GM21619 (cell line): ENCODE measurements at regions not wholly inside any gene's neighbourhood (a gene's known extent, or its start where the extent isn't known, plus 50 kb on each side); places are given as distances from the start of the nearest gene placed in this dataset.
"Not testable (repeated sequence)": the region's sequence is repeated elsewhere in the genome, so short reads cannot be mapped to it uniquely, and the experiment has no call there.

Source experiments
- ATAC-seq: cut with Tn5 transposase; IDR thresholded peaks from one replicate; pipeline ENCODE4 v1.9.1; 2021; ENCODE audit not compliant: unreplicated experiment

DNA sequence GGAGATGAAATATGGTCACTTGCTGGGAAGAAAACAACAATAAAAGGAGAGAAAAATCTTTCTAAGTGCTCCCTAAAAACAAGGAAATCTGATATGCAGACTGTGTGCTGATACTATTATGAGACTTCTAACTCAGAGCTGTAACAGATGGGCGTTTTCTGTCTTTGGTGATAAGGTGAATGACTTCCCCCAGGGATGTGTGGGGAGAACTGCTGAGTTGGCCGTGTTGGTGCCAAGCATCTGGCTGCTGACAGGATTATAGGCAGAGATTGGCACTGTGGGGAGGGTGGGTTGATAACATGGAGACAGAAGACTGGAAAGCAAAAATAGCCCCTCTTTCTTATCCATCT is 438.5 kb upstream of the PLXNA2 start:
- no peak for ATAC-seq

- no peak for ATAC-seq
Observed at GRCh38 chr1:208683141-208683540, 439.0 kb upstream of the PLXNA2 start.

DNA sequence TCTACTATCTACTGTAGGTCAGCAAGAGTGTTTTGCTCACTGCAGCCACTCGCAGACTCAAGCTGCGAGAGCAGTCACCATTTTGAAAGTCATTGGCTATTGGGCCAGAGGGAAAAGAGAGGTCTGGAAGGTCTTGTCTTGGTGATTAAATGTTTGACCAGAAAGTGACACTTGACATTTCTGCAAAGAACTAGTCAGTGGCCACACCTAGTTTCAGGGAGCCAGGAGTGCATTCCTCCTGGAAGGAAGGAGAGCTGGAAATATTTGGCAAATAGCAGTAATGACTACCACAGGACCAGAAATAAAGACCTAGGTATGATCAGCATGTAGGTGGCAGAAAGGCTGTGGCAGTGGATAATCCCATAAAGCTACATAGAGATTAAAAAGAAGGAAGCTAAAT is 440.0 kb upstream of the PLXNA2 start:
- no peak for ATAC-seq

DNA sequence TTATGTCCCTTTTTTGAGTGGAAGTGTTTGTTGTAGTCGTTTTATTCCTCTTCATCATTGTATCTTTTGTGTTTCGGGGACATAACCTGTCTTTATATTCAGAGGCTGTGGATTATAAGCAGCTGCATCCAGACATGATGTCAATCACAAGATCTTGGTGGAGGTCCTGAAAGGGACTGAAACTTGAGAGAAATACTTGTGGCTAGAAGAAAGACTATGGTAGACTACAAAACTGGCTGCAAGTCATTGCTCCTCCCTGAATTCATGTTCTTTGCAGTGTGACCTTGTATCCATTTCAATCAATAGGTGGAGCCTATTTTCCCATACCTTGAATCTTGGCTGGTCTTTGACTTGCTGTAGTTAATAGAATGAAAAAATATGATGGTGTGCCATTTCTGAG is 442.4 kb upstream of the PLXNA2 start:
- ATAC-seq = no peak

GRCh38 chr1:208688656-208689315 is 444.6 kb upstream of the PLXNA2 start:
- no peak for ATAC-seq

DNA sequence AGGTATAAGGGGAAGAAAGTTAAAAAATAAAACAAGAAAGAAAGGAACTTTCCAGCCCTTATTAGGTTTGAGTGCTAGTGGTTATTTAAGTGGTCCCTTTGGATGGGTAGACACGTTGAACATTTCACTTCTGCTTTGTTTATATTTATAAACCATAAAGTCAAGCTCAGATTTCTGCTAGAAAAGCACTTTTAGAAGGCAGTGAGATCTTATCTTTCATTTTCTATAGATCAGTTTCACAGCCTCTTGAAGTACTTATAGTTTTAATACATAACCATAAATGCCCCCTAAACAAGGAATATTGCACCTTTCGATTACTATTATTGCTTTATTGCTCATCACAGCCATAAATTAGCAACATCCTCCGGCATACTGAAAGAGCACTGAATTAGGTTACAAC is 446.8 kb upstream of the PLXNA2 start:
- no peak for ATAC-seq

GRCh38 chr1:208709981-208710380 is 465.8 kb upstream of the PLXNA2 start:
- no peak for ATAC-seq

DNA sequence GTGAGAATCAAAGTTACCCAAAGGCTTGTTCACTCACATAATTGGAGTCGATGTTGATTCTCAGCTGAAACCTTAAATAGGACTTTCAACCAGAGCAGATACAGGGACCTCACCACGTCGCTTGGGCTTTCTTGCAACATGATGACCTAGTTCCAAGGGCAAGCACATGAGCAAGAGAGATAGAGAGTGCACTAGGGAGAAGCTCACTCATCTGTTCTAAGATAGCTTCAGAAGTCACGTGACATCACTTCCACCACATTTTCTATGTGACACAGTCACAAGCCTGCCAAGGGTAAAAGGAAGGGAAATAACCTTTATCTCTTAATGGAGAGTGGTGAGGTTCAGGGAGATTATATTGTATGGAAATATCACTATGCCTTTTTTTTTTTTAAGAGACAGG is 470.1 kb upstream of the PLXNA2 start:
- ATAC-seq = no peak

DNA sequence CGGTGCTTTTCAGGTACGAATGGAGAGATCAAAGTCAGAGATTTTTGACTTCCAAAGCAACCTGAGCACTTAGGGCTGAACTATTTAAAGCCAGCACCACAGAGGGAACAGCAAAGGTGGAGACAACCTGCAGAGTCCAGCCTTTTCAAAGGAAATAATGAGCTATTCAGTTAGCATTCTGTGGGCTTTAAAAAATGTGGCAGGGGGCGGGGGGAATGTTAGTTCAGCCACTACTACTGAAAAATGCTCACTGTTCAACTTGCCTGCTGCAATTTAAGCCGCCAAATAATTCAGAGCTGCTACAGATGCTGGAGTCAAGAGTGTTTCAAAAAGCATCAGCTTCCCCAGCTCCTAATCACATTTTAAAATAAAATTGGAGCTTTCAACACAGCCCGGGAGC is 473.3 kb upstream of the PLXNA2 start:
- no peak for ATAC-seq

- no peak for ATAC-seq
Observed at GRCh38 chr1:208722592-208722991, 478.4 kb upstream of the PLXNA2 start.

- no peak for ATAC-seq
Observed at GRCh38 chr1:208724079-208724478, 479.9 kb upstream of the PLXNA2 start.

GRCh38 chr1:208728815-208729214 is 484.6 kb upstream of the PLXNA2 start:
- ATAC-seq = no peak

- peak; percentile 90 for ATAC-seq
Observed at GRCh38 chr1:208731981-208732821, 488.0 kb upstream of the PLXNA2 start.

DNA sequence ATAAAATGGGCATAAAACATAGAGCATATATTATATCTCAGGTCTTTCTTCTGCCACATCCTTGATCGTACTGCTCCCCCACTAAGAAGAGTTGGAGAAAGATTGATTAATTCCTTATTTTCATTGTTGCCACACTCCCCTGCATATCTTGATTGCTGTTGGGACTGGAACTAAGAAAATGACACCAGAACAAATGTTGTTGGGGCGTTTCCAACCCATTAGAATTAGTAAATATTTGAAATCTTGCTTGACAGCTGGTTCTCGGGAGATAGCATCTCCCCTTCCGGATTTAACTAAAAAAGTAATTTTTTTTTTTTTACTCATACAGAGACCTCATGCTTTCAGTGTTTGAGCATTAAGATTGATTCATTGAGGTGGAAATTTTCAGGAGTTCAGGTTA is 493.0 kb upstream of the PLXNA2 start:
- ATAC-seq = no peak

- ATAC-seq = peak; percentile 83
Observed at GRCh38 chr1:208737922-208738321, 493.7 kb upstream of the PLXNA2 start.

DNA sequence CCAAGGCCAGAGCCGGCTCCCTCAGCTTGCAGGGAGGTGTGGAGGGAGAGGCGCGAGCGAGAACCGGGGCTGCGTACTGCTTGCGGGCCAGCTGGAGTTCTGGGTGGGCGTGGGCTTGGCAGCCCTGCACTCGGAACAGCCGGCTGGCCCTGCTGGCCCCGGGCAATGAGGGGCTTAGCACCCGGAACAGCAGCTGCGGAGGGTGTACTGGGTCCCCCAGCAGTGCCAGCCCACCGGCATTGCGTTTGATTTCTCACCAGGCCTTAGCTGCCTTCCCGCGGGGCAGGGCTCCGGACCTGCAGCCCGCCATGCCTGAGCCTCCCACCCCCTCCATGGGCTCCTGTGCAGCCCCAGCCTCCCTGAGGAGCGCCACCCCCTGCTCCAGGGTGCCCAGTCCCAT is 495.5 kb upstream of the PLXNA2 start:
- ATAC-seq = not testable (repeated sequence)

DNA sequence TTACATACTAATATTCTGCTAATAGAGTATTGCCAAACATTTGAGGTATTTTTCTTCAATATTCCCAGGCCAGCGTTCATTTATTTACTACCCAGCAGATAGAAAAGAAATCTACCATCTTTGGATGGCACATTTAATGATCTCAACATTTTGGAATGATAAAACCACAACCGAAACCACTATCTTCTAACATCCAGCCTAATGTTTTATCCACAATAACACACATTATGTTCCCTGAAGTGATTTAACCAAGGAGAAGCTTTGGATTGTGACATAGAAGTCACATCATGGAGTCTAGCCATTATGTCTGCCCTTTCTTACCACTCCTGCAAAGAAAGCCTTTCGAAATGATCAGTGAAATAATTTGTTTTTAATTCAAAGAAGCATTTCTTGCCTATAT is 497.1 kb upstream of the PLXNA2 start:
- ATAC-seq = no peak

DNA sequence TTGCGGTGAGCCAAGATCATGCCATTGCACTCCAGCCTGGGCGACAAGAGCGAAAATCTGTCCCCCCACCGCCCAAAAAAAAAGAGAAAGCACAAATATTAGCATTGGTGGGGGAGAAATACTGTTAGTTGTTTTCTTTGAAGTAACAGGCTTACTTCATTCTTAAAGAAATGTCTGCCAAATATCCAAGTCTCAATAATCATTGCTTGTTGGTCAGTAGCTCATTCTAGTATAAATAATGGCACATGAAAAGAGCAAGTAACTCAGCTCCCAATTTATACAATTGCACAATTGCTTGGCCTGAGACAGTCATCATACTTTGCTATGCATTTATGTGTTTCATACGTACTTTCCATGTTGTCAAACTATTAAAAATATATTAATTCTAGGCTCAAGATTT is 499.2 kb upstream of the PLXNA2 start:
- ATAC-seq = no peak

GRCh38 chr1:208747979-208748378 is 503.8 kb upstream of the PLXNA2 start:
- ATAC-seq = no peak

- ATAC-seq = no peak
Observed at GRCh38 chr1:208748387-208749165, 504.4 kb upstream of the PLXNA2 start.

- ATAC-seq = no peak
Observed at GRCh38 chr1:208756339-208756981, 512.3 kb upstream of the PLXNA2 start.
